ENCODE measurements at regions not wholly inside any gene's neighbourhood (a gene's known extent, or its start where the extent isn't known, plus 50 kb on each side); places are given as distances from the start of the nearest gene placed in this dataset.

GRCh38 chr12:58640314-58640713 is 280.0 kb downstream of the LRIG3 start:
- TF ChIP-seq POLR2A (IDR thresholded peaks at IDR 0.05) (no peak), POLR2AphosphoS5 (IDR thresholded peaks at IDR 0.05) (no peak), CTCF (IDR thresholded peaks at IDR 0.05 in 8 of 11, conservative IDR thresholded peaks at IDR 0.05 in 3 of 11) (no peak)
- 85 to 94% (median 92%) methylated on average over 1 of the region's 1 CpG for WGBS, 5 donors
- Histone ChIP-seq H3K9me3 (peaks cover 0 to 10% (median 2%) of the 10 kb centered on the region in 8 donors), H3K27me3 (replicated peaks in 1 of 7) (no peaks in the 10 kb centered on the region), H3K36me3 (no peaks in the 10 kb centered on the region), H3K4me1 (no peaks in the 10 kb centered on the region), H3K27ac (no peak overlapping the region), H3K4me3 (no peak overlapping the region)
- intact Hi-C loops (cut with DNase I; ENCODE audit: low total_unique reads), result no loop called here
- DNase-seq, result no peak

DNA sequence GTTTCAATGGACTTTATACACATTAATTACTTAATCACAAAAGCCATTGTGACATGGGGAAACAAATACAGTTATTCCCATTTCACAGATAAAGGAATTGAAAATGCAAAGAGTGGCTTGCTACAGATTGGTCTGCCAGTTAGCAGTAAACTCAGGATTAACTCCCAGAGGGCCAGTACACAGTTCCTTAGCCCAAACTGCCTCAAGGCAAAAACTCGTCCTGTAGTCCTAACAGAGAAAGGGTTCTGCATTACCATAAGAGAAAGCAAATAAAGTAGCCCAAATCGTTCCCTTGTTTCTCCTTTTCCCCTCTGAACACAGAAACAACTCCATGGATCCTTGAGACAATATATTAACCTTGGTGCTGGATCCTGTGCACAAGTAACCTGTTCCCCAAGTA is 274.4 kb downstream of the LRIG3 start:
- WGBS, 5 donors, result 41 to 63% (median 56%) methylated on average over 2 of the region's 2 CpGs
- H3K4me3 ChIP-seq, result no peak overlapping the region
- H3K4me1 ChIP-seq, result no peaks in the 10 kb centered on the region
- intact Hi-C loops (cut with DNase I; ENCODE audit: low total_unique reads), result no loop called here
- TF ChIP-seq POLR2A (IDR thresholded peaks at IDR 0.05) (no peak), CTCF (IDR thresholded peaks at IDR 0.05 in 8 of 11, conservative IDR thresholded peaks at IDR 0.05 in 3 of 11) (no peak), POLR2AphosphoS5 (IDR thresholded peaks at IDR 0.05) (no peak)
- no peak overlapping the region for H3K27ac ChIP-seq
- no peaks in the 10 kb centered on the region for H3K9me3 ChIP-seq
- no peak for DNase-seq
- H3K36me3 ChIP-seq, result no peaks in the 10 kb centered on the region
- no peaks in the 10 kb centered on the region for H3K27me3 ChIP-seq (replicated peaks in 1 of 7)

DNA sequence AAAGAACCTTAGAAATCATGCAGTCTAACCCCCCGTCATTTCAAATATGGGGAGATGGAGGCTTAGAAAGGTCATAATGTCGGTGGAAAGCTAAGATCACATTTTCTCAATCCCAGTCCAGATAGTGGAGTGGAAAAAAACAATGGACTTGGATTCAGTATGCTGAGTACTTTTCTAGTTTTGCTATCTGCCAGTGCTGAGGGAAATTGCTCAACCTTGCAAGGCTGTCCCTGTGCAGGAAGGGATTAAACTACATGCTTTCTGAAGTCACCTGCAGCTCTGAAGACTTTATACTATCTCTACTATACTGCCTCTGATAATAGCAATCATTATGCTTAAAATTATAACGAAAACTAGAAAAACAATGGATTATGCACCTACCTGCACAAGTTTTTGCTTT is 272.8 kb downstream of the LRIG3 start:
- Histone ChIP-seq H3K36me3 (no peaks in the 10 kb centered on the region), H3K27me3 (replicated peaks in 1 of 7) (no peaks in the 10 kb centered on the region), H3K9me3 (no peaks in the 10 kb centered on the region), H3K4me1 (no peaks in the 10 kb centered on the region), H3K27ac (no peak overlapping the region), H3K4me3 (no peak overlapping the region)
- 73 to 88% (median 78%) methylated on average over 3 of the region's 3 CpGs for WGBS, 5 donors
- no peak for TF ChIP-seq POLR2A (IDR thresholded peaks at IDR 0.05)
- TF ChIP-seq CTCF (IDR thresholded peaks at IDR 0.05 in 8 of 11, conservative IDR thresholded peaks at IDR 0.05 in 3 of 11), result no peak
- TF ChIP-seq POLR2AphosphoS5 (IDR thresholded peaks at IDR 0.05), result no peak
- DNase-seq, result no peak
- intact Hi-C loops (cut with DNase I; ENCODE audit: low total_unique reads), result no loop called here

DNA sequence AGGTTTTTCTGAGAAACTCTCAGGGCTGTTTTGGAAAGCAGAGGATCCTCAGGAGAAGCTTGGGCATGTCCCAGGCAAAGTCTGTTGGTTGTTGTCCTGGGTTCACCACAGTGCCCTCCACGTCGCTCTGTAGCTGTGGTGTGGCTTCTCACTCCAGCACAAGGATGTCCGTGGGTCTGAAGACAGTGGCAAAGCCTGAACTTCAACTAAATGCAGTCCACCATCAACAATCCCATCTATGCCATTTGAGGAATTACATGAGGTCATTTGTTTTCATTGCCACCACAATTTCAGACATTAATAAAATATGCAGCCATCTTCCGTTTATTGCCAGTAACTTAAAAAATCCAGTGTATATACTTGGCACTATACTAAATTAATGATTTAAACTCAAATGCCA is 272.1 kb downstream of the LRIG3 start:
- Histone ChIP-seq H3K27me3 (replicated peaks in 1 of 7) (no peaks in the 10 kb centered on the region), H3K36me3 (no peaks in the 10 kb centered on the region), H3K27ac (no peak overlapping the region), H3K4me1 (no peaks in the 10 kb centered on the region), H3K4me3 (no peak overlapping the region), H3K9me3 (peaks cover 0 to 4% (median 0%) of the 10 kb centered on the region in 8 donors)
- no peak for DNase-seq
- intact Hi-C loops (cut with DNase I; ENCODE audit: low total_unique reads), result no loop called here
- TF ChIP-seq CTCF (IDR thresholded peaks at IDR 0.05 in 8 of 11, conservative IDR thresholded peaks at IDR 0.05 in 3 of 11), result no peak
- TF ChIP-seq POLR2A (IDR thresholded peaks at IDR 0.05), result no peak
- no peak for TF ChIP-seq POLR2AphosphoS5 (IDR thresholded peaks at IDR 0.05)
- WGBS, 5 donors, result 75 to 86% (median 81%) methylated on average over 4 of the region's 4 CpGs

Data from spleen (tissue), 11 donors.